Stimulated activated CD4-positive, alpha-beta T cell treated with anti-CD3 and anti-CD28 coated beads, TNF-alpha, amount 100 ng/mL, for 1 hour (primary cell): ENCODE measurements at regions not wholly inside any gene's neighbourhood (a gene's known extent, or its start where the extent isn't known, plus 50 kb on each side); places are given as distances from the start of the nearest gene placed in this dataset.
"Not testable (repeated sequence)": the region's sequence is repeated elsewhere in the genome, so short reads cannot be mapped to it uniquely, and the experiment has no call there.

Experiments used
- DNase-seq, 3 donors: peaks; one replicate each; pipeline ENCODE4 v3.0.0-alpha.2; 2020; ENCODE audit warnings: low read depth in 3 of 3, low spot score in 1 of 3

DNA sequence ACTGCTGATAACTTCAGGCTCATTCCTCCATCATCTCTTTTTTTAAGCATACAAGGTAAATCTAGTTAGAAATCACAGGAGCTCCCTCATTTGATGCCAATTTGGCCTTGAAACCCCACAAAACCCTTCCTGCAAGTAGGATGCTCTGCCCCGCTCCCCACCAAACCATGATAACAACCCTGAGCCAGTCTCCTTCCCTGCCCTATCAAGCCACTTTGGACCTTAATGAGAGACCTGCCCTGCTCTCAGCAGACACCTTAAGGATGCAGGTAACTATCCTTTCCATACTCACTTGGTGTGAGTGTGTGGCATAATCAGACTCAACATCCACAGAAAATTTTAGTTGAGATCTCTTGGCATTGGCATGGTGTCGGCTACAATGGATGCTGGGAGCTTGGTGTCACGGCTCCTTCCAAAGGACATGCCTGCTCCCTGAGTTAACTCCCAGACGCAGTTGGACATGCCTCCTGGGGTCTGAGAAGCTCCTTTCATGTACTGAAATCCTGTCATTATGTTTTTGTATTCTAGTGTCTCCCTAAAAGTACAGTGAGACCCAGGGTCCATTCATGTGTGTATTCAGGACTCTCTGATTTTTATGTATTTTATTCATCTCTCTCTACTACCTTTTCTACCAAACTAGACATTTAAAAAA is 801.4 kb downstream of the TMEM121 start:
- DNase-seq: not testable (repeated sequence)

DNA sequence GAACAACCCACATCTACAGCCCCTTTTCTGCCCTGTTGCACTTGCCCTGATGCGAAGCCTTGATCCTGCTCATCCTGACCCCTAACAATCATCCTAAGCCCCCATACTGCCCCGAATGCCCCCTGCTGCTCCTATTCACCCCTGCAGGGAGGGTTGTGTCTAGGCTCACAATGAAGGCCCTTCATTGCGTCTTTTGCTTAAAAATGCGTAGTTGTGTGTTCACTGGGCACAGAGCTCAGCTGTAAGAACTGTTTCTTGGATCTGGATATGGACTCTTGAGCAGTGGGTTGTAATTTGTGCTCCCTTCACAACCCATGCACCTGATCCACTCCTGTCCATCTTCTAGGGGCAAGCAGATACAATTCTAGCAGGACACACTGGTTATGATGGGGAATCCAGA is 802.9 kb downstream of the TMEM121 start:
- not testable (repeated sequence) for DNase-seq

DNA sequence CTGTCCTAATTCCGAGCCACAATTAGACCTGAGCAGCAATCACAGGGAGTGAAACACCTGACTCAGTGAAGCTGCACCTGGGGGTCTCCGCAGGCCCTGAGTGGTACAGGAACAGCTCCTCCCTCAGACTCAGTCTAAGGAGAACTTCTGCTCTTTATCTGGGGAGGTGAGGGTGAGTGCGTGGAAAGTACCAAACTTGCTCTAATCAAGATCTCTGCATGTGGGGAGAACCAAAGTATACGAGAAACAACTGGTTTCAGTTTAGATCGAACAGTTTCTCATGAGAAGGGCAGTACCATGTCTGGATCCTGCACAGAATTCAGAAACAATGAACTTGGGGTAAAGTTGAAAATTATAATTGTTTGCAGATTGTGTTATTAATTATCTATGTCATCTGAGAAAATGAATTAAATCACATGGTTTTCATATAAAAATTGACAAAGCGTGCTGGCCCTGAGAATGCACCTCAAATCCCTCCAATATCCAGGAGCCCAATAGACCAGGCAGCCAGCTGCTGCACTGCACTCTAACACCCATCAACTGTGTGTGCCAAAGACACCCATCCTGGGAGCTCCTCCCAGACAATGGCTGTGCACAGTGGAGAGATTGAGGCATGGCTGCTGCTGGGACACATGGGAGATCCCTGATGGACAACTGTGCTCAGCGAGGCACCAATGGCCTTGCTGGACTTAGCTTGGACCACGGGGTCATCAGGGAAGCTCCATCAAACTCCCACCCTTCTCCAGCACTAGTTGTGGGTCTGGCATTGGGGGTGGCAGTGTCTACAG is 803.8 kb downstream of the TMEM121 start:
- DNase-seq: not testable (repeated sequence)

DNA sequence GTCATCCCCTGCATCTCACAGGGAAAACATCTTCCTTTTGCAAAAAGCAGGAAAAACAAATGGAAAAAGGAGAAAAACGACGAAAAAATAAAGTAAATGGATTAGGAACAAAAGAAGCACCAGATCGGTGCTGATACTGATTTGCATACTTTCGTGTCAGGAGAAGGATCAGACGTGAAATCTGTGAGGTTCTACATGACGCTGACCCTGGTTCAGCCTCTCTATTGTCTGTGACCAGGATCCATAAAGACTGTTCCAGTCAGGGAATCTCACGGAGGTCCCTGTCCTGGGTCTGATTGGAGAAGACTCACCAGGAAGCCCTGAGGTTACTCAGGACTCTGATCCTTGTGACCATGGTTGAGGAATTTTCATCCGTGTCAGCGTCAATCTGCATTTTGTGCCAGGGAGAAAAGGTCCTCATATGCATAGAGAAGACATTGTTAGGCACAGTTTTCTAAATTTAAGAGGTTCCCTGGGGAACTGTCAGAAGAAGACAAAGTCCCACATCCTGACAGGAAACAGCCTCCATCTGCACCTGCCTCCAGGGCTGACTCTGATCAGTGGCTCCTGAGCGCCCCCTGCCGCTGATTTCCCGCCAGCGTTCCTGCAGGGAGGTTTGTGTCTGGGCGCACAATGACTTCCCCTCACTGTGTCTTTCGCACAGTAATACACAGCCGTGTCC is 808.2 kb downstream of the TMEM121 start:
- DNase-seq: peak in 2 of 3 donors; percentile 46 to 88

DNA sequence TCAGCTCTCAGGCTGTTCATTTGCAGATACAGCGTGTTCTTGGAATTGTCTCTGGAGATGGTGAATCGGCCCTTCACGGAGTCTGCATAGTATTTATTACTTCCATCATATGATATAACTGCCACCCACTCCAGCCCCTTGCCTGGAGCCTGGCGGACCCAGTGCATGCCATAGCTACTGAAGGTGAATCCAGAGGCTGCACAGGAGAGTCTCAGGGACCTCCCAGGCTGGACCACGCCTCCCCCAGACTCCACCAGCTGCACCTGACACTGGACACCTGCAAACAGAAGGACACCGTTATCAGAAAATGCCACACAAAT is 808.7 kb downstream of the TMEM121 start:
- DNase-seq: not testable (repeated sequence)

DNA sequence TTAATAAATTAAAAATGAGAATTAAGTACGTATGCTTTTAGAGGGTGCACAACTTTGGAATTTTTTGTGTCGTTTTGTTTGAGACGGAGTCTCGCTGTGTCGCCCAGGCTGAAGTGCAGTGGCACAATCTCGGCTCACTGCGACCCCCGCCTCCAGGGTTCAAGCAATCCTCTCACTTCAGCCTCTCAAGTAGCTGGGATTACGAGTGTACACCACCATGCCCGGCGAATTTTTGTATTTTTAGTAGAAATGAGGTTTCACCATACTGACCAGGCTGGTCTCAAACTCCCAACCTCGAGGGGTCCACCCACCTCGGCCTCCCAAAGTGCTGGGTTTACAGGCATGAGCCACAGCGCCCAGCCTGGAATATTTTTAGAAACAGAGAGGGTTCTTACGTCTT is 812.4 kb downstream of the TMEM121 start:
- not testable (repeated sequence) for DNase-seq

DNA sequence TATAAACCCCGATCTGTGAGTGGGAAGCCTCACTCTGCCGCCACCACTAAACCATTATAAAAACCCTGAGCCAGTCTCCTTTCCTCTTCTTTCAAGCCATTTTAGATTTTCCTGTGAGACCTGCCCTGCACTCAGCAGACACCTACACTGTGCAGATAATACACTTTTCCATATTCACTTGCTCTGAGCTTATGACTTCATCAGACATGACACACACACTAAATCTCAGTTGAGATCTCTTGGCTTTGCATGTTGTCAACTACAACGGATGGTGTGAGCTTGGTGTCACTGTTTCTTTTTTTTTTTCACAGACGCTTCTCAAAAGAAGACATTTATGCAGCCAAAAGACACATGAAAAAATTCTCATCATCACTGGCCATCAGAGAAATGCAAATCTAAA is 814.3 kb downstream of the TMEM121 start:
- DNase-seq: not testable (repeated sequence)

DNA sequence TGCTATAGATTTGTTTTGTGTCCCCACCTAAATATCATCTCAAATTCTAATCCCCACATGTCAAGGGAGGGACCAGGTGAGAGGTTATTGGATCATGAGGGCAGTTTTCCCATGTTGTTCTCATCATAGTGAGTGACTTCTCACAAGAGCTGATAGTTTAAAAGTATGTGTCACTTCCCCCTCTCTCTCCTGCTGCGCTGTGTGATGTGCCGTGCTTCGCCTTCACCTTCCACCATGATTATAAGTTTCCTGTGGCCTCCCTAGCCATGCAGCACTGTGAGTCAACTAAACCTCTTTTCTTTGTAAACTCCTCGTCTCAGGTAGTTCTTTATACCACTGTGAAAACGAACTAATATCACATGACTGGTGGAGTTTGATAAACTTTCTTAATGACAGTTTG is 814.8 kb downstream of the TMEM121 start:
- not testable (repeated sequence) for DNase-seq

DNA sequence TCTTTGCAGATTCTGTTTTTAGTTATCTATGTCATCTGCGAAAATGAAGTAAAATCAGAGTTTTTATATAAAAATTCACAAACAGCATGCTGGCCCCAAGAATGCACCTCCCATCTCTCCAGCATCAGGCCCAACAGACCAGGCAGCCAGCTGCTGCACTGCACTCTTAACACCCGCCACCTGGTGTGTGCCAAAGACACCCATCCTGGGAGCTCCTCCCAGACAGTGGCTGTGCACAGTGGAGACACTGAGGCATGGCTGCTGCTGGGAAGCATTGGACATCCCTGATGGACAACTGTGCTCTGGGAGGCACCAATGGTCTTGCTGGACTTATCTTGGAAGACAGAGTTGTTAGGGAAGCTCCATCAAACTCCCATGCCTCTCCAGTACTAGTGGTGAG is 817.2 kb downstream of the TMEM121 start:
- DNase-seq: no peak

DNA sequence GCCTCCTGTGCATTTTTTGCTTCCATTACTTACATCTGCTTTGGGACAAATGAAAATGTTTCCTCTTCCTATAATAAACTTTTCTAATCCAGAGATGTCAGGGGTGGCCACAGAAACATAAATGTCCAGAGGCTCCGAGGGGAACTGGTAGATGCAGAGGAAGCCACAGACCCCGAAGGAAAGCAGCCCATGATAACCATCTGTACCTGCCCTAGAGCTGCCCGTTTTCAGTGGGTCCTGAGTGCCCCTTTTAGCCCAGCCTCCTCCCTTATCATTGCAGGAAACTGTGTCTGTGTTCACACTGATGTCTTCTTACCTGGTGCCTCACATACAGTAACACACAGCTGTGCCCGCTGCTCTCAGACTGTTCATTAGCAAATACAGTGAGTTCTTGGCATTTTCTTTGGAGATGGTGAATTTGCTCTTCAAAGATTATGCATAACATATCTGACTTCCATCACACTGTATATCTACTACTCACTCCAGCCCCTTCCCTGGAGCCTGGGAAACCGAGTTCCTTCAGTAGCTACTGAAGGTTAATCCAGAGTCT is 817.8 kb downstream of the TMEM121 start:
- DNase-seq: not testable (repeated sequence)

DNA sequence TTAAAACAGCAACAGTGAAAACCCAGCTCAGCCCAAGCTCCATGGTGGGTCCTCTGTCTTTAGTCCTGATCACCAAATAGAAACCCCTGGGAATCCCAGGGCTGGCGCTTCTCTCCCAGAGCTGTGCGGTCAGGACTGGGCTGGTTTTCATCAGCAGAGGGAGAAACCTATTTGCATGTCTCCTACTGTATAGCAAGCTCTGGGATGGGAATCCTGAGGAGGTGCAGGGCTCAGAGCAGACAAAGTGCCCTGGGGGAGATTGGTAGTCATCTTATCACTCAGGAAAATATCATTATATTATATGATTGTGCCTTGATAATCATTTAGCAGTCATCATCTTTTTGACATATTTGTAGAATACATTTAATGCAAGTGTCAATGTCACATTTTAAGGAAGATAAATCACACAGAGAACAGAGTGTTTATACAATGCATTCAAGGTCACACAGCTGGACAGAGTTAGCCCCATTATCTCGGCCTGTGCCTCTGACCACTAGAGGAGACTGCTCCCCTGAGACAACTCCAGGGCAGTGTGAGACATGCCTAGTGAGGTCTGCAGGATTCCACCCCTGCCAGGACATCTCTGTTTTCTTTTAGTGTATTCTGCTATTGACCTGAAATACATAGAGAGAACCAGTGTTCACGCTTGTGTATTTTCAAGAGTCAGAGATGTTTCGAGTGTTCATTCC is 818.6 kb downstream of the TMEM121 start:
- not testable (repeated sequence) for DNase-seq

DNA sequence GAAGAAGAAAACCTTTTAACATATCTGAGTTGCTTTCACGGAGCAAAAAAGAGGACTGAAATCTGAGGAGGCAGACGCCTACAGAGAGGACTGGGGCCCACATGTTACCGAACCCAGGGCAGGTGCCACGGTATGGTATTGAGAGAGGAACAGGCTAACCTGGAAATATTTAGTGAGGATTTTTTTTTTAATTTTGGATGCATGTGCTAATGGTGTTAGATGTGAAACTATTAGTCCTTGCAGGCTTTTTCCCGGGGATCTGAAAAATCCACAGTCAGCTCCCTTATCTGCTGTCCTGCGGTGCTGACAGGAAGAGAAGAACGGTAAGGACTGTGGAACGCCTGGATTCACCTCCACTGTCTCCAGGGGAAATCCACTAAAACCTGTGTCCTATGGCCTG is 819.7 kb downstream of the TMEM121 start:
- DNase-seq: no peak

DNA sequence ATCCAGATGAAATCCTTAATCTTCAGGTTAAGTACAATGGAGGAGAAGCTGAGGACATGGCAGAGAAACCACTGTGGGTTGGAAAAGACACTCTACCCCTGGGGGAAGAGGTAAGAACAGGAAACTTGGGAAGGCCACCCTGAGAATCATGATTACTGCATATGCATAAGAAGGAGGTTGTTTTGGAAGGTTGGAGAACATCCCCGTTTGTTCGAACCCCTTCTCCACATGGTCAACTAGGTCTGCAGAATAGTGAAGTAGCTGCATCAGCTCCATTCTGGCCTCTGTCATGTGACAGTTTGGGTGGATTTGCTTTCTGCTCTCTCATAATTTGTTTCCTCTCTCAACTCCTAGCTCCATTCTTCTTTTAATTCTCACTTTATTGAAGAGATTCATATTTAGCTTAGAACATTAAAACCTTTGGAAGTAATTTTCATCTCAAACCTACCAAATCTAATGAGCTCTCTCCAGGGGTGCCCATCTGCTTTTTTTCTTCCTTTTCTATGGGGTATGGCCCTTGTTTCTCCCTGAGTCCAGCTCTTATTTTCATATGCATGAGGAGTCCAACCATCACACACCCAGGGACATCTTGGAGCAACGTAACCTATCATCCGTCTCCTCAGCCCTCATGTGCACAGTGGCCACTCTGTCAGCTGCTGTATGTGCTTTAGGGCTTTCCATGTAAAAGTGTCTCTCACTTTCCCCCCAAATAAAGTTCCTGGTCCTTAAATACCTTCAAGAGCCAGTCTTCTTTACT is 820.3 kb downstream of the TMEM121 start:
- DNase-seq: no peak

DNA sequence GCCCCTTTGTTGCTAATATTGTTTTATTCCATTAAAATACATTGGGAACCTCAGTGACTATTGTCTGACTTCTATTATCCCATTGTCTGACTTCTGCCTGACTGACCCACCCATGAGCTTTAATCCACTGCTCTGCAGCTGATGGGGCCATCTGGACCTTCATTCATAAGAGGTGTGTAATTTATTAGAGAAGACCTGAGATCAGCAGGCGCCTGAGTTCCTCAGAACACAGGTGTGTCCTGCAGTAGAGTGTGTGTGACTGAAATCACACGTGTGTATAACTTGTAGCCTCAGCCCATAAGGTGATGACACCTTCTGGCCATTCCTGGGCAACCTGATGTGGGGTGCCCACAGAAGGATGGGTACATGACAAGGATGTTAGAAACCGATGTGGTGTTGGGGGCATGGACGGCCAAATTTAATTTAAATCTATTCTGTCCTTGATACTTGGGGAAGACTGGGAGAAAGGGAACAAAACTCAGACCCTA is 821.0 kb downstream of the TMEM121 start:
- no peak for DNase-seq

DNA sequence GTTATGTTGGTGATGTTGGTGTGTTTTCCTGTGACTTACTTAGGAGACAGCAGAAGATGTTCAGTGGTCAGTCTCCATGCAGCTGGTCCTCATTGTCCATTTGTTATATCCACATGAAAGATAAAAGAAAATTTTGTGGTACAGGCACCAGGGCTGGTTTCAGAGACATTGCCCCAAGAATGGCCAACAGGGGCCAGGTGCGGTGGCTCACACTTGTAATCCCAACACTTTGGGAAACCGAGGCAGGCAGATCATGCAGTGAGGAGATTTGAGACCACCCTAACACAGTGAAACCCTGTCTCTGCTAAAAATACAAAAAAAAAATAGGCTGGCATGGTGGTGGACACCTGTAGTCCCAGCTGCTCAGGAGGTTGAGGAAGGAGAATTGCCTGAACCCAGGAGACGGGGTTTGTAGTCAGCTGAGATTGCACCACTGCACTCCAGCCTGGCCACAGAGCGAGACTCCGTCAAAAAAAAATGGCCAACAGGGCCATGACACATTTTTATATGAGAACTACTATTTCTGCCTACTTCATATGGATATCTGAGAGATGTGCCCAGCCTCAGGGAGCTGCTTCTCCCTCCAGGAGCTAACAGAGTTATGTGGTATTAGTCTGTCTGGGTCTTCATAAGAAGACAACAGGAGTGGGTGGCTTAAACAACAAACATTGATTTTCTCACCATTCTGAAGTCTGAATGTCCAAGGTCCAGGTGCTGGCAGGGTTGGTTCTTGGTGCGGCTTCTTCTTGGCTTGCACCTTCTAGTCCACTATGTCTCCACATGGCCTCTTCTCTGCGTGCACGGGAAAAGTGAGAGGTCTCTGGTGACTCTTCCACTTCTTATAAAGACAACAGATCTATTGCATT is 821.7 kb downstream of the TMEM121 start:
- DNase-seq: no peak

DNA sequence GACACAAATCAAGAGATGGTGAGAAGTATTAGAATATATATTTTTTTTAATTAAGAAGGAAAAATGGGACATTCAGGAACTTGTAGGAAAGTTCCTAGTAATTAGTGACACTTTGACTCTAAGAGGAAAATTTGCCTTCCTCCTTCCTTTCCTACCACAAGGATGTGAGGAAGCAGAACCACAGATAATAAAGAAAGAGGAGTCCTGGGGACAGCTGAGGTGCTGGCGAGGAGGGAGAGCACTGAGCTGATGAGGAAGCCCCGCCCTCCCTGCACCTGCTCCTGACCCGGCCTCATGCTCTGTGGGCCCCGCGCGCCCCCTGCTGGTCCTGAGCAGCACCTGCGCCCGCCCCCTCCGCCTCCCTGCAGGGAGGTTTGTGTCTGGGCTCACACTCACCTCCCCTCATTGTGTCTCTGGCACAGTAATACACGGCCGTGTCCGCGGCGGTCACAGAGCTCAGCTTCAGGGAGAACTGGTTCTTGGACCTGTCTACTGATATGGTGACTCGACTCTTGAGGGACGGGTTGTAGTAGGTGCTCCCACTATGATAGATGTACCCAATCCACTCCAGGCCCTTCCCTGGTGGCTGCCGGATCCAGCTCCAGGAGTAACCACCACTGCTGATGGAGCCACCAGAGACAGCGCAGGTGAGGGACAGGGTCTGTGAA is 822.6 kb downstream of the TMEM121 start:
- DNase-seq: peak in 2 of 3 donors; percentile 60 to 84

DNA sequence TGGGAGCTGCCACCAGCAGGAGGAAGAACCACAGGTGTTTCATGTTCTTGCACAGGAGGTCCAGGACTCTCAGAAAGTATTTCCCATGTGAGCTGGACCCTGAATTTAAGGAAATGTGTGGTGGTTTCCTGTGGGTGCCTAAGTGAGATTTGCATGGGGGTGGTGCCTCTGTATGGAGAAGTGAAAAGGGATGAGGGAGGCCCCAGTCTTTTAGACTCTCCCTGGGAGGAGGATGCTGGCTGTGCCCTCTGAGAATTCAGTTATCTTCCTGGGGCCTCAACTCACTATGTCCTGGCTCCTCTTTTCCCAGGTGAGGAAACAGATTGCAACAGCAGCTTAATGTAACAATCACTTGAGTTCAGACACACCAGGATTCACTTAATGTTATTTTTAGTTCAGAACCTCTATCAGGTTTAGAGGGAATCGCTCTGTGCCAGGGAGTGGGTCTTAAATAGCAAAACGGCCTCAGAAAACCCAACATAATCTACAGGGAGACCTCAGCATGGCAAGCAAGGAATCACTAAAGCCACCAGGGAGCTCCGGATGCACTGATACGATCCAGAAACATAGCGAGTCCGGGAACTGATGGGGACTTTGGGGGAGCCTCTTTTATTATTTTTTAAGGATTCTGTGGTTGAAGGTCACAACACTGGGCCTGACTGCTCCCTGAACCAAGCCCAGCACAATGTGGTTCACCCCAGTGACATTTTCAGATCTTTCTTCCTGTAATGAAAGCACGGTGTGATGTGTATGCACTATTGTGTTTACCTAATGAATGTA is 823.5 kb downstream of the TMEM121 start:
- not testable (repeated sequence) for DNase-seq
